ENCODE measurements at regions not wholly inside any gene's neighbourhood (a gene's known extent, or its start where the extent isn't known, plus 50 kb on each side); places are given as distances from the start of the nearest gene placed in this dataset.

GRCh38 chr18:1050012-1050657, 145.5 kb downstream of the ADCYAP1 start:
- TF ChIP-seq CTCF (IDR thresholded peaks at IDR 0.05) (no peak), POLR2AphosphoS5 (IDR thresholded peaks at IDR 0.05) (no peak)

Measured in breast epithelium (tissue), 3 donors.